Osteoblast (primary cell): ENCODE measurements at regions not wholly inside any gene's neighbourhood (a gene's known extent, or its start where the extent isn't known, plus 50 kb on each side); places are given as distances from the start of the nearest gene placed in this dataset.

Experiments
- DNase-seq: peaks from one replicate; pipeline ENCODE4 v3.0.0; 2011; ENCODE audit warnings: low spot score, mixed read lengths; ENCODE audit not compliant: insufficient read length; ENCODE audit errors: missing footprints
- H2AFZ ChIP-seq: 2 replicates; pipeline ENCODE4 v1.6.0; 2011; ENCODE audit warnings: mild to moderate bottlenecking, low read length
- H3K27ac ChIP-seq: 2 replicates; pipeline ENCODE4 v1.5.1; 2011; ENCODE audit warnings: mild to moderate bottlenecking, low read depth, low read length, moderate library complexity
- H3K27me3 ChIP-seq: 2 replicates; pipeline ENCODE4 v1.6.0; 2012; ENCODE audit warnings: mild to moderate bottlenecking, control low read depth, inconsistent platforms, low read length, moderate library complexity; ENCODE audit not compliant: insufficient read depth
- H3K36me3 ChIP-seq: 2 replicates; pipeline ENCODE4 v1.5.1; 2011; ENCODE audit warnings: mild to moderate bottlenecking, low read length, control low read depth, moderate library complexity; ENCODE audit not compliant: insufficient read depth
- H3K4me1 ChIP-seq: 2 replicates; pipeline ENCODE4 v1.5.1; 2011; ENCODE audit warnings: mild to moderate bottlenecking, low read length, control low read depth, moderate library complexity; ENCODE audit not compliant: insufficient read depth
- H3K4me2 ChIP-seq: 2 replicates; pipeline ENCODE4 v1.6.0; 2011; ENCODE audit warnings: mild to moderate bottlenecking, low read length; ENCODE audit not compliant: insufficient read depth
- H3K4me3 ChIP-seq: fragments of 200-600 bp; sonication (generic); 3 replicates; pipeline ENCODE4 v1.5.1; 2012; ENCODE audit warnings: mild to moderate bottlenecking, low read length, inconsistent platforms; ENCODE audit not compliant: insufficient read depth
- H3K79me2 ChIP-seq: 2 replicates; pipeline ENCODE4 v1.6.0; 2012; ENCODE audit warnings: mild to moderate bottlenecking, low read length, control low read depth, inconsistent platforms; ENCODE audit not compliant: insufficient read depth
- H3K9me3 ChIP-seq: 2 replicates; pipeline ENCODE4 v1.5.1; 2011; ENCODE audit warnings: low read depth, low read length, control low read depth
- H4K20me1 ChIP-seq: 2 replicates; pipeline ENCODE4 v1.6.0; 2012; ENCODE audit warnings: mild to moderate bottlenecking, low read length, control low read depth; ENCODE audit not compliant: insufficient read depth
- TF ChIP-seq, protein P1 (sequence below): IDR thresholded peaks from 2 replicates; pipeline ENCODE4 v1.5.1; 2011; ENCODE audit warnings: mild to moderate bottlenecking, low read depth, low read length, moderate library complexity; ENCODE audit errors: extremely low read depth

DNA sequence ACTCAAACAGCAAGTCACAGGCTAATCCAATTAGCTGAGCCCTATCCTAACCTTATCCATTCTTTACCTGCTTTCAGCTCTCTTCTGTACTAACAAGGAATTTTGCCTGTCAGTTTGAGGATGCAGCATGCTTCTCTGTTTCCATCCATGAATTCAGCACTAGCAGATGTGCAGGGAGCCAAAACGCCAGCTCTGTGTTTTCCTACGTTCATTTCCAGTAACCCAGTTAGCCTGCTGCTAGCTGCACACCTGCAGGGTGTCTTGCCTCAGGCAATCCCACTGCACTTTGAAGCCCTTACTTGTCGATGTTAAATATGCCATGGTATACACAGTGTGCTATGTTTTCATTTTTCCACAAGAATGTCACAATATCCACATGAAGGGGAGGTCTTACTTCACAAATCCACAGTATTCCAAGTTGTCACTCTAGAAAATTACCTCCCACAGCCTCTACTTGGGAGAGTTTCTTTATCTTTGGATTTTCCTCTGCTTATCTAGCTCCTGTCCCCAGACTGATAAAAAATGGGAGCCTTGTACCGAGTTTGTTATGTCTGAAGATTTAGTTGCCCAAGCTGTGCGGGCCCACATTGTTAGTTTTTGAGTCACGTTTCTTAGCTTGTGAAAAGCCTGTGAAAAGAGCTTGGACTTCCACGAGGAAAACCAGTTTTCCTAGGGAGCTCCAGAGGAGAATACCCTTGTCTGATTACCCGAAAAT lies 127.6 kb upstream of the HHIP start:
- H3K4me3 ChIP-seq = no peak overlapping the region
- H3K27me3 ChIP-seq = no peaks in the 10 kb centered on the region
- H3K4me2 ChIP-seq = no peak overlapping the region
- no peak overlapping the region for H3K27ac ChIP-seq
- no peak for DNase-seq
- no peaks in the 10 kb centered on the region for H4K20me1 ChIP-seq
- no peaks in the 10 kb centered on the region for H3K4me1 ChIP-seq
- H2AFZ ChIP-seq = no peak overlapping the region
- H3K36me3 ChIP-seq = no peaks in the 10 kb centered on the region
- no peaks in the 10 kb centered on the region for H3K9me3 ChIP-seq
- TF ChIP-seq, protein P1, sequence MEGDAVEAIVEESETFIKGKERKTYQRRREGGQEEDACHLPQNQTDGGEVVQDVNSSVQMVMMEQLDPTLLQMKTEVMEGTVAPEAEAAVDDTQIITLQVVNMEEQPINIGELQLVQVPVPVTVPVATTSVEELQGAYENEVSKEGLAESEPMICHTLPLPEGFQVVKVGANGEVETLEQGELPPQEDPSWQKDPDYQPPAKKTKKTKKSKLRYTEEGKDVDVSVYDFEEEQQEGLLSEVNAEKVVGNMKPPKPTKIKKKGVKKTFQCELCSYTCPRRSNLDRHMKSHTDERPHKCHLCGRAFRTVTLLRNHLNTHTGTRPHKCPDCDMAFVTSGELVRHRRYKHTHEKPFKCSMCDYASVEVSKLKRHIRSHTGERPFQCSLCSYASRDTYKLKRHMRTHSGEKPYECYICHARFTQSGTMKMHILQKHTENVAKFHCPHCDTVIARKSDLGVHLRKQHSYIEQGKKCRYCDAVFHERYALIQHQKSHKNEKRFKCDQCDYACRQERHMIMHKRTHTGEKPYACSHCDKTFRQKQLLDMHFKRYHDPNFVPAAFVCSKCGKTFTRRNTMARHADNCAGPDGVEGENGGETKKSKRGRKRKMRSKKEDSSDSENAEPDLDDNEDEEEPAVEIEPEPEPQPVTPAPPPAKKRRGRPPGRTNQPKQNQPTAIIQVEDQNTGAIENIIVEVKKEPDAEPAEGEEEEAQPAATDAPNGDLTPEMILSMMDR = no peak
- no peaks in the 10 kb centered on the region for H3K79me2 ChIP-seq

DNA sequence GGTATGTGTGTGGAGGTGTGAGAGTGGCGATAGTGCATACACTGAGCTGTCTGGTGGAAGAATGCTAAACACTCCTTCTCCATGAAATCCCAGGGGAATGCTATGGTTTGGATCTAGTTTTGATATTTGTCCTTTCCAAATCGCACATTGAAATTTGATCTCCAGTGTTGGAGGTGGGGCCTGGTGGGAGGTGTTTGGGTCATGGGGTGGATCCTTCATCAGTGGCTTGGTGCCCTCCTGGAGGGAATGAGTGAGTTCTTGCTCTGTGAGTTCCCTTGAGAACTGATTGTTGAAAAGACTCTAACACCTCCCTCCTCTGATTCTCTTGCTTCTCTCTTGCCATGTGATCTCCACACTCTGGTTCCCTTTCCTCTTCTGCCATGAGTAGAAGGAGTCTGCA lies 114.1 kb upstream of the HHIP start:
- Histone ChIP-seq H3K9me3 (no peaks in the 10 kb centered on the region), H3K4me1 (no peaks in the 10 kb centered on the region), H3K36me3 (no peaks in the 10 kb centered on the region), H3K27ac (no peak overlapping the region), H4K20me1 (no peaks in the 10 kb centered on the region), H3K27me3 (peaks cover 3% of the 10 kb centered on the region), H3K4me2 (no peak overlapping the region), H3K79me2 (no peaks in the 10 kb centered on the region), H3K4me3 (no peak overlapping the region), H2AFZ (no peak overlapping the region)
- DNase-seq = no peak
- TF ChIP-seq, protein P1 = no peak

DNA sequence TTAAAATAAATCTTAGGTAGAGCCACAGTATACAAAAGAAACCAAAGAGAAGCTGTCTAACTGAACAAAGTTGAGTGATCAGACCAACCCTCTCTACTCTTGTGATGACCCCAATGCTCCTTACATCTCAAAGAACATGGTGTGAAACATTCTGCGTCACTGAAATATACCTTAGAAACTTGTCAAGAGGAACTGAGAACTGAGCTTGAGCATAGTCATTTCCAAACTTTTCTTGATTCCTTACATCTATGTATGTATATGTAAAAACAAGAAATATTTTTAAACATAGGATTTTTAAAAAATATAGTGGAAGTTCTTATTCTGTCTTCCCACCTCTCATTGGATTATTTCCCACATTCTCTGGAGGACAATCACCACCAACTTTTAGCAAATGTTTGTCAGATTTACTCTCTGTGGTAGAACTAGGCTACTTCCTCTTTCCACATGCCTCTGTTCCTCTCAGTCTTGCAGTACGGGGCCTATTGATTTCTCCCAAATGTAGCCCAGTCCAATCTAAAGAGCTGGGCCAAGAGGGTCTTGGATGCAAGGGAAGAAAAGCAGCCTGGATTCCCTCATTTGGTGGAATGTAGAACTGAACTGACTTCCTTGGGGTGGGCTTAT lies 98.2 kb upstream of the HHIP start:
- TF ChIP-seq, protein P1 = no peak
- H3K4me3 ChIP-seq = no peak overlapping the region
- no peaks in the 10 kb centered on the region for H3K36me3 ChIP-seq
- no peaks in the 10 kb centered on the region for H4K20me1 ChIP-seq
- DNase-seq = no peak
- no peak overlapping the region for H3K4me2 ChIP-seq
- H3K4me1 ChIP-seq = no peaks in the 10 kb centered on the region
- no peak overlapping the region for H3K27ac ChIP-seq
- no peaks in the 10 kb centered on the region for H3K79me2 ChIP-seq
- H3K9me3 ChIP-seq = no peaks in the 10 kb centered on the region
- no peaks in the 10 kb centered on the region for H3K27me3 ChIP-seq
- H2AFZ ChIP-seq = no peak overlapping the region

DNA sequence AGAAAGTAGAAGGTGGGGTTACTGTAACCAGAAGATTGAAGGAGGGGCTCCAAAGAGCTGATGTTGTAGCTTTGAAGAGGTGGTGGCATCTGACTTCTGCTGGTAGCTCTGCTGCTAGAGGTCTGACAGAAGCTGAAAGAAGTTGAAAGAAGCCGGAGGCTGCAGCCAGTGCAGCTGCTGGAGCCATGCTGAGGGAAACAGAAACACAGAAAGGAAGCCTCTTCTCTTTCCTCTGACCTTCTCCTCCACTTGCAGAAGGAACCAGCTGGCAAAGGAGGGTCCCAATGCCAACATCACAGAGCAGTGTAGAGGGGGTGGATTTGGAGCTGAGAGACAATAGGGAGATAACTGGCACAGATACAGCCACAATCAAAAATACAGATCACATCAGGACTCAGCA lies 89.3 kb upstream of the HHIP start:
- H4K20me1 ChIP-seq = no peaks in the 10 kb centered on the region
- H3K27ac ChIP-seq = no peak overlapping the region
- no peak for DNase-seq
- no peaks in the 10 kb centered on the region for H3K36me3 ChIP-seq
- no peak overlapping the region for H3K4me2 ChIP-seq
- H3K4me3 ChIP-seq = no peak overlapping the region
- H3K9me3 ChIP-seq = no peaks in the 10 kb centered on the region
- TF ChIP-seq, protein P1 = no peak
- H3K27me3 ChIP-seq = no peaks in the 10 kb centered on the region
- H2AFZ ChIP-seq = no peak overlapping the region
- H3K4me1 ChIP-seq = no peaks in the 10 kb centered on the region
- H3K79me2 ChIP-seq = no peaks in the 10 kb centered on the region
